GM21737 (cell line): ENCODE measurements at regions not wholly inside any gene's neighbourhood (a gene's known extent, or its start where the extent isn't known, plus 50 kb on each side); places are given as distances from the start of the nearest gene placed in this dataset.
"Not testable (repeated sequence)": the region's sequence is repeated elsewhere in the genome, so short reads cannot be mapped to it uniquely, and the experiment has no call there.

ENCODE experiments used
- ATAC-seq: cut with Tn5 transposase; IDR thresholded peaks from one replicate; pipeline ENCODE4 v1.9.1; 2021; ENCODE audit warnings: mild to moderate bottlenecking, moderate library complexity; ENCODE audit not compliant: unreplicated experiment

GRCh38 chr9:117649126-117649525 is 55.1 kb upstream of the TLR4 start:
- ATAC-seq: no peak

GRCh38 chr9:117644932-117645636 is 59.1 kb upstream of the TLR4 start:
- no peak for ATAC-seq

GRCh38 chr9:117644133-117644931 is 59.9 kb upstream of the TLR4 start:
- peak; percentile 80 for ATAC-seq

GRCh38 chr9:117643288-117643654 is 60.9 kb upstream of the TLR4 start:
- no peak for ATAC-seq

- ATAC-seq: not testable (repeated sequence)
Measured at GRCh38 chr9:117642571-117643287, 61.5 kb upstream of the TLR4 start.

- ATAC-seq: no peak
Measured at GRCh38 chr9:117636681-117637080, 67.5 kb upstream of the TLR4 start.

GRCh38 chr9:117625154-117625553 is 79.0 kb upstream of the TLR4 start:
- ATAC-seq: no peak

GRCh38 chr9:117624106-117624505 is 80.1 kb upstream of the TLR4 start:
- no peak for ATAC-seq

- ATAC-seq: no peak
Measured at GRCh38 chr9:117622347-117622746, 81.9 kb upstream of the TLR4 start.

GRCh38 chr9:117616431-117616831 is 87.8 kb upstream of the TLR4 start:
- ATAC-seq: no peak

- no peak for ATAC-seq
Measured at GRCh38 chr9:117612317-117612716, 91.9 kb upstream of the TLR4 start.

GRCh38 chr9:117597977-117598376 is 106.2 kb upstream of the TLR4 start:
- ATAC-seq: no peak

- ATAC-seq: no peak
Measured at GRCh38 chr9:117596678-117597077, 107.5 kb upstream of the TLR4 start.

- ATAC-seq: no peak
Measured at GRCh38 chr9:117595650-117596049, 108.6 kb upstream of the TLR4 start.

- ATAC-seq: no peak
Measured at GRCh38 chr9:117587263-117587662, 116.9 kb upstream of the TLR4 start.

GRCh38 chr9:117574099-117574498 is 130.1 kb upstream of the TLR4 start:
- ATAC-seq: no peak

GRCh38 chr9:117564839-117565238 is 139.4 kb upstream of the TLR4 start:
- no peak for ATAC-seq

- ATAC-seq: no peak
Measured at GRCh38 chr9:117561761-117562160, 142.4 kb upstream of the TLR4 start.

- ATAC-seq: no peak
Measured at GRCh38 chr9:117555964-117556629, 141.2 kb upstream of the ASTN2 start.

GRCh38 chr9:117552811-117553210 is 138.0 kb upstream of the ASTN2 start:
- no peak for ATAC-seq

GRCh38 chr9:117551171-117551570 is 136.3 kb upstream of the ASTN2 start:
- no peak for ATAC-seq
